ENCODE measurements at regions not wholly inside any gene's neighbourhood (a gene's known extent, or its start where the extent isn't known, plus 50 kb on each side); places are given as distances from the start of the nearest gene placed in this dataset.

DNA sequence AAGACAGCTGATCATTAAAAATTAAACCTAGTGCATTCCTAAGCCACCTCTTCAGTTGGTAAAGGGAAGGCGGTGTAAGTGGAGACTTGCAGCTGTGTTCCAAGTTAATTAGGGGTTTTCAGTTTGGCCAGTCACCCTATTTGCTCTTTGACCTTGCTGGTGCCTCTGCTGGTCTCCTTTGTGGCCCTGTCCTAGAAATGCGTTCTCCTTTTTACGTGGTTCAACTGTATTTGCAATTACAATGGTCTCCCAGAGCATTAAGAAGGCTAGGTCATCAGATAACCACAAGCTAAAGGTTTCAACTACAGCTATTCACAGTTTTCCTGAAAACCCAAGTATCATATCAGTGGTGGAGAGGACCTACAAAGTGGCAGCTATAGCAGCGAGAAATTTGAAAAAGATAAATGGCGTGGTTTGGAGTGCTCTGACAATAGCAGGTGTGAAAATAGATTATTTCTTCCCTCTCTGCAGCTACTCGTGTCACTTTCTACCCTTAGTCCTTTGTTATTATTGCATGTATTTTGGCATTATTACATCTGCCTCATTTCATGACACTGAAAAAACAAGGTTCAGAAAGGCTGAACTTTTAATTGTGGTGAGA, 203.5 kb upstream of the TBC1D5 start:
- TF ChIP-seq RFX5 (IDR thresholded peaks at IDR 0.05; ENCODE audit: low read length) (no peak), POLR2AphosphoS5 (IDR thresholded peaks at IDR 0.05; ENCODE audit: low read depth, low read length) (no peak), MEF2A (IDR thresholded peaks at IDR 0.05; ENCODE audit: borderline replicate concordance, low read depth) (no peak), GATA2 (CRISPR knock-in tag; IDR thresholded peaks at IDR 0.05) (no peak), GABPA (IDR thresholded peaks at IDR 0.05; ENCODE audit: low read depth) (no peak), MXI1 (IDR thresholded peaks at IDR 0.05; ENCODE audit: low read depth, low read length) (no peak)
- TF ChIP-seq, protein P1, sequence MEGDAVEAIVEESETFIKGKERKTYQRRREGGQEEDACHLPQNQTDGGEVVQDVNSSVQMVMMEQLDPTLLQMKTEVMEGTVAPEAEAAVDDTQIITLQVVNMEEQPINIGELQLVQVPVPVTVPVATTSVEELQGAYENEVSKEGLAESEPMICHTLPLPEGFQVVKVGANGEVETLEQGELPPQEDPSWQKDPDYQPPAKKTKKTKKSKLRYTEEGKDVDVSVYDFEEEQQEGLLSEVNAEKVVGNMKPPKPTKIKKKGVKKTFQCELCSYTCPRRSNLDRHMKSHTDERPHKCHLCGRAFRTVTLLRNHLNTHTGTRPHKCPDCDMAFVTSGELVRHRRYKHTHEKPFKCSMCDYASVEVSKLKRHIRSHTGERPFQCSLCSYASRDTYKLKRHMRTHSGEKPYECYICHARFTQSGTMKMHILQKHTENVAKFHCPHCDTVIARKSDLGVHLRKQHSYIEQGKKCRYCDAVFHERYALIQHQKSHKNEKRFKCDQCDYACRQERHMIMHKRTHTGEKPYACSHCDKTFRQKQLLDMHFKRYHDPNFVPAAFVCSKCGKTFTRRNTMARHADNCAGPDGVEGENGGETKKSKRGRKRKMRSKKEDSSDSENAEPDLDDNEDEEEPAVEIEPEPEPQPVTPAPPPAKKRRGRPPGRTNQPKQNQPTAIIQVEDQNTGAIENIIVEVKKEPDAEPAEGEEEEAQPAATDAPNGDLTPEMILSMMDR (IDR thresholded peaks at IDR 0.05) = no peak
- TF ChIP-seq, protein P2, sequence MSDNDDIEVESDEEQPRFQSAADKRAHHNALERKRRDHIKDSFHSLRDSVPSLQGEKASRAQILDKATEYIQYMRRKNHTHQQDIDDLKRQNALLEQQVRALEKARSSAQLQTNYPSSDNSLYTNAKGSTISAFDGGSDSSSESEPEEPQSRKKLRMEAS (IDR thresholded peaks at IDR 0.05; ENCODE audit: low read depth) = no peak

All from SK-N-SH (cell line).